Vagina (tissue), 2 donors: ENCODE measurements at regions not wholly inside any gene's neighbourhood (a gene's known extent, or its start where the extent isn't known, plus 50 kb on each side); places are given as distances from the start of the nearest gene placed in this dataset.
A peak's percentile ranks its signal among the peaks of the same experiment; 100 is the strongest.

ENCODE experiments used
- DNase-seq, 2 donors: peaks; one replicate each; pipeline ENCODE4 v3.0.0-alpha.2; 2017; ENCODE audit errors: extremely low spot score in 2 of 2
- H3K27ac ChIP-seq: fragments of 200-600 bp; sonication (generic); one replicate; pipeline ENCODE4 v1.5.1; 2019
- H3K27me3 ChIP-seq: fragments of 200-600 bp; sonication (generic); one replicate; pipeline ENCODE4 v1.5.1; 2019
- H3K36me3 ChIP-seq, 2 donors: fragments of 200-600 bp; sonication (generic); one replicate each; pipeline ENCODE4 v1.5.1; 2017 to 2019
- H3K4me1 ChIP-seq: fragments of 200-600 bp; sonication (generic); one replicate; pipeline ENCODE4 v1.5.1; 2019
- H3K4me3 ChIP-seq, 2 donors: fragments of 200-600 bp; sonication (generic); 1 replicate in 1 of 2; 2 replicates in 1 of 2; pipeline ENCODE4 v1.5.1; 2016 to 2019
- H3K9me3 ChIP-seq: fragments of 200-600 bp; sonication (generic); one replicate; pipeline ENCODE4 v1.5.1; 2019
- CTCF ChIP-seq, 3 experiments: fragments of 450-650 bp in 2 of 3; fragments of 200-600 bp in 1 of 3; sonication (generic) in 1 of 3; IDR thresholded peaks; one replicate each; pipeline ENCODE4 v1.5.1; 2017 to 2019; ENCODE audit warnings: antibody characterized with exemption in 3 of 3, mild to moderate bottlenecking in 2 of 3, moderate library complexity in 2 of 3
- POLR2A ChIP-seq, 2 donors: fragments of 450-650 bp; IDR thresholded peaks; one replicate each; pipeline ENCODE4 v1.6.1; 2017; ENCODE audit warnings: antibody characterized with exemption in 2 of 2, mild to moderate bottlenecking in 2 of 2, moderate library complexity in 2 of 2
- POLR2AphosphoS5 ChIP-seq, 2 donors: sonication (generic); formaldehyde crosslinking; IDR thresholded peaks; one replicate each; pipeline ENCODE4 v1.9.0; 2017; ENCODE audit warnings: antibody characterized with exemption in 2 of 2, mild to moderate bottlenecking in 2 of 2, low read depth in 1 of 2; ENCODE audit not compliant: insufficient read depth in 1 of 2
- intact Hi-C: fragments of 100-400 bp; cut with DNase I; formaldehyde crosslinking; loops from one replicate; pipeline ENCODE4 v1.15.1; 2023

GRCh38 chr16:9406038-9406712 lies 314.7 kb downstream of the HAPSTR1 start:
- intact Hi-C loops: no loop called here
- TF ChIP-seq POLR2A (IDR thresholded peaks at IDR 0.05) (no peak), CTCF (IDR thresholded peaks at IDR 0.05) (no peak), POLR2AphosphoS5 (IDR thresholded peaks at IDR 0.05; ENCODE audit: insufficient read depth in 1 of 2, low read depth in 1 of 2) (no peak)
- H3K36me3 ChIP-seq: no peaks in the 10 kb centered on the region

GRCh38 chr16:9407206-9407758 lies 315.8 kb downstream of the HAPSTR1 start:
- intact Hi-C loops: no loop called here

More at GRCh38 chr16:9406038-9406712, 314.7 kb downstream of the HAPSTR1 start:
- Histone ChIP-seq H3K4me1 (no peaks in the 10 kb centered on the region), H3K27ac (no peak overlapping the region), H3K9me3 (no peaks in the 10 kb centered on the region), H3K27me3 (no peaks in the 10 kb centered on the region), H3K4me3 (no peak overlapping the region)
- no peak for DNase-seq

GRCh38 chr16:9408297-9408878 lies 316.9 kb downstream of the HAPSTR1 start:
- TF ChIP-seq CTCF (IDR thresholded peaks at IDR 0.05) (no peak), POLR2AphosphoS5 (IDR thresholded peaks at IDR 0.05; ENCODE audit: insufficient read depth in 1 of 2, low read depth in 1 of 2) (no peak), POLR2A (IDR thresholded peaks at IDR 0.05) (no peak)
- Histone ChIP-seq H3K4me3 (no peak overlapping the region), H3K9me3 (no peaks in the 10 kb centered on the region), H3K36me3 (no peaks in the 10 kb centered on the region), H3K27ac (no peak overlapping the region), H3K27me3 (no peaks in the 10 kb centered on the region), H3K4me1 (no peaks in the 10 kb centered on the region)
- DNase-seq: peak in 1 of 2 donors; percentile 22
- intact Hi-C loops: no loop called here

More at GRCh38 chr16:9407206-9407758, 315.8 kb downstream of the HAPSTR1 start:
- Histone ChIP-seq H3K4me1 (no peaks in the 10 kb centered on the region), H3K27ac (no peak overlapping the region), H3K9me3 (no peaks in the 10 kb centered on the region), H3K4me3 (no peak overlapping the region), H3K27me3 (no peaks in the 10 kb centered on the region), H3K36me3 (no peaks in the 10 kb centered on the region)
- TF ChIP-seq POLR2A (IDR thresholded peaks at IDR 0.05) (no peak), CTCF (IDR thresholded peaks at IDR 0.05) (no peak), POLR2AphosphoS5 (IDR thresholded peaks at IDR 0.05; ENCODE audit: insufficient read depth in 1 of 2, low read depth in 1 of 2) (no peak)
- no peak for DNase-seq

- no peaks in the 10 kb centered on the region for H3K36me3 ChIP-seq
- no peaks in the 10 kb centered on the region for H3K9me3 ChIP-seq
- no peaks in the 10 kb centered on the region for H3K27me3 ChIP-seq
- intact Hi-C loops: no loop called here
- DNase-seq: no peak
- H3K4me3 ChIP-seq: no peak overlapping the region
- TF ChIP-seq CTCF (IDR thresholded peaks at IDR 0.05) (no peak), POLR2A (IDR thresholded peaks at IDR 0.05) (no peak), POLR2AphosphoS5 (IDR thresholded peaks at IDR 0.05; ENCODE audit: insufficient read depth in 1 of 2, low read depth in 1 of 2) (no peak)
- no peaks in the 10 kb centered on the region for H3K4me1 ChIP-seq
- no peak overlapping the region for H3K27ac ChIP-seq
Measured at GRCh38 chr16:9409560-9410493, 318.4 kb downstream of the HAPSTR1 start.
